ENCODE measurements at regions not wholly inside any gene's neighbourhood (a gene's known extent, or its start where the extent isn't known, plus 50 kb on each side); places are given as distances from the start of the nearest gene placed in this dataset.

DNA sequence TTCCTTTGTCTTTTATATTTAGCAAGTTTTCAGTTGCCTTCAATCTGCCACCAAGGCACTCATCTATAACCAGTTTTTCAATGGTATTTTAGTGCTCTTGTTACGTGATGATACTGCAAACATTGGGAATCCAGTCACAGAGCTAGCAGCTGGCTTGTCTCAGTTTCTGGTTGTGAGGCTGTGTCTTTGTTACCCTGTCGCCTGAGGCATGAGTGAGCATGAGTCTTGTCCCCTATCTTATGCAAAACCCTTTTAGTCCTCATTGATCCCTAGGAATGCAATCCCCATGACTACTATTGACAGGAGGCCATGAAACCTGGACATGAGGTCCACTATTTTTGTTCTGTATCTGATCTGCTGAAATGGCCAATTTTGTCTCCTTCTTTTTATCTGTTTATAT, 391.0 kb downstream of the LMO7 start:
- TF ChIP-seq NFRKB (IDR thresholded peaks at IDR 0.05) (no peak), ZNF384 (IDR thresholded peaks at IDR 0.05) (no peak), SP1 (IDR thresholded peaks at IDR 0.05) (no peak), HDGF (IDR thresholded peaks at IDR 0.05; ENCODE audit: borderline replicate concordance) (no peak), ELF4 (IDR thresholded peaks at IDR 0.05) (no peak), ARNT (IDR thresholded peaks at IDR 0.05) (no peak), FOXA1 (IDR thresholded peaks at IDR 0.05) (no peak)
- TF ChIP-seq, protein P1, sequence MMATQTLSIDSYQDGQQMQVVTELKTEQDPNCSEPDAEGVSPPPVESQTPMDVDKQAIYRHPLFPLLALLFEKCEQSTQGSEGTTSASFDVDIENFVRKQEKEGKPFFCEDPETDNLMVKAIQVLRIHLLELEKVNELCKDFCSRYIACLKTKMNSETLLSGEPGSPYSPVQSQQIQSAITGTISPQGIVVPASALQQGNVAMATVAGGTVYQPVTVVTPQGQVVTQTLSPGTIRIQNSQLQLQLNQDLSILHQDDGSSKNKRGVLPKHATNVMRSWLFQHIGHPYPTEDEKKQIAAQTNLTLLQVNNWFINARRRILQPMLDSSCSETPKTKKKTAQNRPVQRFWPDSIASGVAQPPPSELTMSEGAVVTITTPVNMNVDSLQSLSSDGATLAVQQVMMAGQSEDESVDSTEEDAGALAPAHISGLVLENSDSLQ (IDR thresholded peaks at IDR 0.05), result no peak

Measured in HEK293T (cell line).